Lung (tissue), 11 donors: ENCODE measurements at regions not wholly inside any gene's neighbourhood (a gene's known extent, or its start where the extent isn't known, plus 50 kb on each side); places are given as distances from the start of the nearest gene placed in this dataset.
A peak's percentile ranks its signal among the peaks of the same experiment; 100 is the strongest.

ENCODE experiments used
- ATAC-seq: fragments of 200-7000 bp; cut with Tn5 transposase; one replicate; pipeline ENCODE4 v1.9.1; 2020; ENCODE audit warnings: moderate number of reproducible peaks; ENCODE audit not compliant: insufficient read depth, low FRiP score
- DNase-seq, 3 donors: peaks; one replicate each; pipeline ENCODE4 v3.0.0-alpha.2; 2013 to 2017
- H3K27ac ChIP-seq, 2 donors: one replicate each; pipeline ENCODE4 v1.5.1; 2013; ENCODE audit warnings: mild to moderate bottlenecking in 2 of 2, moderate library complexity in 2 of 2, control low read depth in 1 of 2, inconsistent platforms in 1 of 2, low read depth in 1 of 2, low read length in 1 of 2
- H3K27me3 ChIP-seq, 3 donors: one replicate each; pipeline ENCODE4 v1.5.1; 2013; ENCODE audit warnings: low read length in 2 of 3; ENCODE audit not compliant: control insufficient read depth in 3 of 3, insufficient read depth in 3 of 3
- H3K36me3 ChIP-seq, 4 donors: one replicate each; pipeline ENCODE4 v1.5.1; 2013; ENCODE audit warnings: low read length in 4 of 4, mild to moderate bottlenecking in 1 of 4, moderate library complexity in 1 of 4; ENCODE audit not compliant: control insufficient read depth in 4 of 4, insufficient read depth in 4 of 4
- H3K4me1 ChIP-seq, 5 donors: one replicate each; pipeline ENCODE4 v1.5.1; 2013; ENCODE audit warnings: low read length in 5 of 5, mild to moderate bottlenecking in 2 of 5, moderate library complexity in 1 of 5; ENCODE audit not compliant: control insufficient read depth in 5 of 5, insufficient read depth in 5 of 5
- H3K4me3 ChIP-seq: one replicate; pipeline ENCODE4 v1.5.1; 2013; ENCODE audit warnings: mild to moderate bottlenecking, control low read depth, moderate library complexity
- H3K9ac ChIP-seq, 2 donors: one replicate each; pipeline ENCODE4 v1.5.1; 2013; ENCODE audit warnings: low read length in 2 of 2, control low read depth in 1 of 2; ENCODE audit not compliant: insufficient read depth in 1 of 2
- H3K9me3 ChIP-seq, 4 donors: one replicate each; pipeline ENCODE4 v1.5.1; 2013; ENCODE audit warnings: low read length in 3 of 4, mild to moderate bottlenecking in 1 of 4, moderate library complexity in 1 of 4; ENCODE audit not compliant: control insufficient read depth in 4 of 4, insufficient read depth in 3 of 4
- WGBS, 2 donors: extraction: QIAGEN DNeasy Blood & Tissue Kit; methylation state at CpG; one replicate each; pipeline ENCODE4 v1.1.7; 2013; 5-methylcytosine and 5-hydroxymethylcytosine counted together
- TF ChIP-seq, protein P1 (sequence below): IDR thresholded peaks from 2 replicates; pipeline ENCODE4 v1.5.1; 2012; ENCODE audit warnings: mild to moderate bottlenecking; ENCODE audit errors: control extremely low read depth, extremely low read depth
- donor health status: control.
- donor health status: control.
- donor health status: Bipolar disorder and iron deficiency.
- donor health status: healthy.
- donor health status: DM: yes; HTN: yes; CAD: no.

GRCh38 chr1:119298687-119299303, 69.8 kb upstream of the HAO2 start:
- Histone ChIP-seq H3K9ac (no peak overlapping the region), H3K4me3 (no peak overlapping the region), H3K36me3 (no peaks in the 10 kb centered on the region), H3K9me3 (peaks cover 0 to 1% (median 0%) of the 10 kb centered on the region in 4 donors), H3K4me1 (peaks cover 0 to 2% (median 0%) of the 10 kb centered on the region in 5 donors), H3K27ac (no peak overlapping the region), H3K27me3 (no peaks in the 10 kb centered on the region)
- TF ChIP-seq, protein P1, sequence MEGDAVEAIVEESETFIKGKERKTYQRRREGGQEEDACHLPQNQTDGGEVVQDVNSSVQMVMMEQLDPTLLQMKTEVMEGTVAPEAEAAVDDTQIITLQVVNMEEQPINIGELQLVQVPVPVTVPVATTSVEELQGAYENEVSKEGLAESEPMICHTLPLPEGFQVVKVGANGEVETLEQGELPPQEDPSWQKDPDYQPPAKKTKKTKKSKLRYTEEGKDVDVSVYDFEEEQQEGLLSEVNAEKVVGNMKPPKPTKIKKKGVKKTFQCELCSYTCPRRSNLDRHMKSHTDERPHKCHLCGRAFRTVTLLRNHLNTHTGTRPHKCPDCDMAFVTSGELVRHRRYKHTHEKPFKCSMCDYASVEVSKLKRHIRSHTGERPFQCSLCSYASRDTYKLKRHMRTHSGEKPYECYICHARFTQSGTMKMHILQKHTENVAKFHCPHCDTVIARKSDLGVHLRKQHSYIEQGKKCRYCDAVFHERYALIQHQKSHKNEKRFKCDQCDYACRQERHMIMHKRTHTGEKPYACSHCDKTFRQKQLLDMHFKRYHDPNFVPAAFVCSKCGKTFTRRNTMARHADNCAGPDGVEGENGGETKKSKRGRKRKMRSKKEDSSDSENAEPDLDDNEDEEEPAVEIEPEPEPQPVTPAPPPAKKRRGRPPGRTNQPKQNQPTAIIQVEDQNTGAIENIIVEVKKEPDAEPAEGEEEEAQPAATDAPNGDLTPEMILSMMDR = no peak
- DNase-seq = peak in 1 of 3 donors; percentile 24
- ATAC-seq = no peak

- Histone ChIP-seq H3K27me3 (no peaks in the 10 kb centered on the region), H3K36me3 (no peaks in the 10 kb centered on the region), H3K9ac (no peak overlapping the region), H3K4me1 (peaks cover 0 to 3% (median 0%) of the 10 kb centered on the region in 5 donors), H3K27ac (no peak overlapping the region), H3K4me3 (no peak overlapping the region), H3K9me3 (peaks cover 0 to 1% (median 0%) of the 10 kb centered on the region in 4 donors)
- DNase-seq (no peak), ATAC-seq (no peak)
- 91 to 92% methylated on average over 3 of the region's 3 CpGs for WGBS, 2 donors
- TF ChIP-seq, protein P1 = no peak
Measured at GRCh38 chr1:119302011-119302410, 66.6 kb upstream of the HAO2 start.

- peaks cover 0 to 3% (median 0%) of the 10 kb centered on the region in 5 donors for H3K4me1 ChIP-seq
- H3K4me3 ChIP-seq = no peak overlapping the region
- 42 to 45% methylated on average over 3 of the region's 3 CpGs for WGBS, 2 donors
- H3K9ac ChIP-seq = no peak overlapping the region
- H3K36me3 ChIP-seq = no peaks in the 10 kb centered on the region
- TF ChIP-seq, protein P1 = no peak
- H3K9me3 ChIP-seq = no peaks in the 10 kb centered on the region
- peaks cover 0 to 3% (median 0%) of the 10 kb centered on the region in 3 donors for H3K27me3 ChIP-seq
- no peak overlapping the region for H3K27ac ChIP-seq
- DNase-seq (no peak), ATAC-seq (no peak)
Measured at GRCh38 chr1:119308130-119308700, 60.4 kb upstream of the HAO2 start.
